ENCODE measurements at regions not wholly inside any gene's neighbourhood (a gene's known extent, or its start where the extent isn't known, plus 50 kb on each side); places are given as distances from the start of the nearest gene placed in this dataset.

- no peak for DNase-seq (ENCODE audit: low read depth in 2 of 3, low spot score in 1 of 3)
Measured at GRCh38 chr13:62046512-62046911, 630.9 kb upstream of the PCDH20 start.

GRCh38 chr13:62043600-62043999 lies 628.0 kb upstream of the PCDH20 start:
- DNase-seq (ENCODE audit: low read depth in 2 of 3, low spot score in 1 of 3): no peak

- DNase-seq (ENCODE audit: low read depth in 2 of 3, low spot score in 1 of 3): no peak
Measured at GRCh38 chr13:62040806-62041205, 625.2 kb upstream of the PCDH20 start.

GRCh38 chr13:62040078-62040477 lies 624.4 kb upstream of the PCDH20 start:
- DNase-seq (ENCODE audit: low read depth in 2 of 3, low spot score in 1 of 3): no peak

- no peak for DNase-seq (ENCODE audit: low read depth in 2 of 3, low spot score in 1 of 3)
Measured at GRCh38 chr13:62038214-62038613, 622.6 kb upstream of the PCDH20 start.

- no peak for DNase-seq (ENCODE audit: low read depth in 2 of 3, low spot score in 1 of 3)
Measured at GRCh38 chr13:62035981-62036380, 620.3 kb upstream of the PCDH20 start.

- DNase-seq (ENCODE audit: low read depth in 2 of 3, low spot score in 1 of 3): no peak
Measured at GRCh38 chr13:62033934-62034333, 618.3 kb upstream of the PCDH20 start.

- DNase-seq (ENCODE audit: low read depth in 2 of 3, low spot score in 1 of 3): no peak
Measured at GRCh38 chr13:62022369-62022768, 606.7 kb upstream of the PCDH20 start.

GRCh38 chr13:62019858-62020257 lies 604.2 kb upstream of the PCDH20 start:
- no peak for DNase-seq (ENCODE audit: low read depth in 2 of 3, low spot score in 1 of 3)

- DNase-seq (ENCODE audit: low read depth in 2 of 3, low spot score in 1 of 3): no peak
Measured at GRCh38 chr13:62014299-62014698, 598.6 kb upstream of the PCDH20 start.

GRCh38 chr13:62003452-62003851 lies 587.8 kb upstream of the PCDH20 start:
- no peak for DNase-seq (ENCODE audit: low read depth in 2 of 3, low spot score in 1 of 3)

GRCh38 chr13:61994174-61994573 lies 578.5 kb upstream of the PCDH20 start:
- DNase-seq (ENCODE audit: low read depth in 2 of 3, low spot score in 1 of 3): no peak

GRCh38 chr13:61989978-61990377 lies 574.3 kb upstream of the PCDH20 start:
- DNase-seq (ENCODE audit: low read depth in 2 of 3, low spot score in 1 of 3): no peak

GRCh38 chr13:61988810-61989209 lies 573.2 kb upstream of the PCDH20 start:
- no peak for DNase-seq (ENCODE audit: low read depth in 2 of 3, low spot score in 1 of 3)

- no peak for DNase-seq (ENCODE audit: low read depth in 2 of 3, low spot score in 1 of 3)
Measured at GRCh38 chr13:61975001-61975400, 559.4 kb upstream of the PCDH20 start.

GRCh38 chr13:61965756-61966155 lies 550.1 kb upstream of the PCDH20 start:
- DNase-seq (ENCODE audit: low read depth in 2 of 3, low spot score in 1 of 3): no peak

- DNase-seq (ENCODE audit: low read depth in 2 of 3, low spot score in 1 of 3): no peak
Measured at GRCh38 chr13:61960981-61961380, 545.3 kb upstream of the PCDH20 start.

- no peak for DNase-seq (ENCODE audit: low read depth in 2 of 3, low spot score in 1 of 3)
Measured at GRCh38 chr13:61954092-61954491, 538.4 kb upstream of the PCDH20 start.

GRCh38 chr13:61950828-61951227 lies 535.2 kb upstream of the PCDH20 start:
- DNase-seq (ENCODE audit: low read depth in 2 of 3, low spot score in 1 of 3): no peak

- no peak for DNase-seq (ENCODE audit: low read depth in 2 of 3, low spot score in 1 of 3)
Measured at GRCh38 chr13:61944329-61944929, 528.8 kb upstream of the PCDH20 start.

- DNase-seq (ENCODE audit: low read depth in 2 of 3, low spot score in 1 of 3): no peak
Measured at GRCh38 chr13:61935710-61936109, 520.1 kb upstream of the PCDH20 start.

GRCh38 chr13:61927648-61928047 lies 512.0 kb upstream of the PCDH20 start:
- no peak for DNase-seq (ENCODE audit: low read depth in 2 of 3, low spot score in 1 of 3)

- DNase-seq (ENCODE audit: low read depth in 2 of 3, low spot score in 1 of 3): no peak
Measured at GRCh38 chr13:61918841-61919240, 503.2 kb upstream of the PCDH20 start.

GRCh38 chr13:61916483-61916882 lies 500.8 kb upstream of the PCDH20 start:
- DNase-seq (ENCODE audit: low read depth in 2 of 3, low spot score in 1 of 3): no peak
